ENCODE measurements at regions not wholly inside any gene's neighbourhood (a gene's known extent, or its start where the extent isn't known, plus 50 kb on each side); places are given as distances from the start of the nearest gene placed in this dataset.

GRCh38 chr19:31415322-31415721, 66.1 kb upstream of the TSHZ3 start:
- no peak for TF ChIP-seq CTCF (conservative IDR thresholded peaks at IDR 0.05)
- TF ChIP-seq ZFX (IDR thresholded peaks at IDR 0.05), result no peak

Data from C4-2B (cell line).